ENCODE measurements at regions not wholly inside any gene's neighbourhood (a gene's known extent, or its start where the extent isn't known, plus 50 kb on each side); places are given as distances from the start of the nearest gene placed in this dataset.
A peak's percentile ranks its signal among the peaks of the same experiment; 100 is the strongest.

DNA sequence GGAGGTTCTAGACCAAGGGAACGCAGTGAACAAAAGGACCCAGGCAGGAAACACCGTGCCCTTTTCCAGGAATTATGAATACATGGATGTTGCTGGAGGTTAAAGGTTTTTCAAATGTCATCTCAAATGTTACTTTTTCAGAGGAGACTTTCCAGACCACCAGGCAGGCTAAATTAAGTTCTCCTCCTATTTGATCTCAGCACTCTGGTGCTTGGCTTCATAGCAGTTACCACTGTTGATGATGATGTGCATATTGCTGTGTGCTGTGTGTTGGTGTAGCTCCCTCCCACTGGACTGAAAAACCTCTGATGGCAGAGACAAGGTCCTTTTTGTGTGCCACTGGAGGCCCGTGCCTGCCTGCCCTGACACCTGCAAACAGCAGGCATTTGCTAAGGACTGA lies 137.3 kb upstream of the PTPRM start:
- no peak for DNase-seq

DNA sequence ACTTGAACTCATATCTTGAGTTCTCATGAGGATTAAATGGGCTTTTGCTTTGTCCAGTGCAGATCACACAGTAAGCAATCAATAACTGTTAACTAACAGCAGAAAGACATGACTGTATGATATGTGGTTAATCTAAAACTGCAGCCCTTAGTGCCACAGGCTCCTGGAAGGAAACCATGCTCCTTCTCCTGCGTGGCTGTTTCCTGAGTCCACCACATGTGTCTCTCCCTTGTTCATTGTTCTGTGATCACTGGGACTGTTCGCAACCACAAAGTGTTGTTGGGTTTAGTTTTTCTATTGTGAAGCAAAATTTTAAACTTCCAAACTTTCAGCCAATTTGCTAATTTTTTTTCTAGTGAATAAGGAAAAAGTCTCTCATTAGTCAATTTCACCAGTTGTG lies 130.9 kb upstream of the PTPRM start:
- DNase-seq = no peak

DNA sequence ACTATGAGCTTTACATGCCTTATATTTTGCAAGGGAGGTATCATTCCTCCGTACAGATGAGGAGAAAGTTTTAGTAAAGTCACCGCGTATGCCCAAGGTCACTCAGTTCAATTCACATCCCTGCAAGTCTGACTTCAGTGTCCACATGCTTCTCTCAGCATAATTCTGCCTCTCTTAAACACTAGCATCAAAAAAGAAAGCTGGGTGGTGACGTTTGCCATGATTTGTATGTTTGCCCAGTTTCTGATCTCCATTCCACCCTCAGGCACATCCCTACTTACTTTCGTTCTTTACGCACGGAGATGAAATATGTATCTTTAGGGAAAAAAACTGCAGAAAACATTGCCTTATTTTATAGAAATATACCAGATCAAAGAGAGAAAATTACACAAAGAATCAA lies 129.2 kb upstream of the PTPRM start:
- DNase-seq = no peak

DNA sequence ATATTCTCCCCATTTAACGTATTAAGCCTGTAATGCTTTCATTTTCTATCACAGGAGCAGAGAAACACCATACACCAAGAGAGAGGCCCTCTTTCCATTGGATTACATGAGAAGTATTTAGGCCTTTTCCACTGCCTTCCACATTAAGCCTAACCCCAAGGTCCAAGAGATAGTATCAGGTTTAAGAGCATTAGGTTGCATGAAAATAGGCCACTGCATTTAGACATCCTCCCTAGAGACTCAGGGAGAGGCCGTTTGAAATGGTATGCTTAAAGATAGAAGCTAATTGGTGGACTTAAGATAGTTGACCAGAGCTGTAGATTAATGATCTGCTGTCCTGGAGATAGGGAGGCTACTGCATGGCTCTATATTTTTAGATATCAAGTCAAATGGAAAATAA lies 128.5 kb upstream of the PTPRM start:
- DNase-seq = no peak

DNA sequence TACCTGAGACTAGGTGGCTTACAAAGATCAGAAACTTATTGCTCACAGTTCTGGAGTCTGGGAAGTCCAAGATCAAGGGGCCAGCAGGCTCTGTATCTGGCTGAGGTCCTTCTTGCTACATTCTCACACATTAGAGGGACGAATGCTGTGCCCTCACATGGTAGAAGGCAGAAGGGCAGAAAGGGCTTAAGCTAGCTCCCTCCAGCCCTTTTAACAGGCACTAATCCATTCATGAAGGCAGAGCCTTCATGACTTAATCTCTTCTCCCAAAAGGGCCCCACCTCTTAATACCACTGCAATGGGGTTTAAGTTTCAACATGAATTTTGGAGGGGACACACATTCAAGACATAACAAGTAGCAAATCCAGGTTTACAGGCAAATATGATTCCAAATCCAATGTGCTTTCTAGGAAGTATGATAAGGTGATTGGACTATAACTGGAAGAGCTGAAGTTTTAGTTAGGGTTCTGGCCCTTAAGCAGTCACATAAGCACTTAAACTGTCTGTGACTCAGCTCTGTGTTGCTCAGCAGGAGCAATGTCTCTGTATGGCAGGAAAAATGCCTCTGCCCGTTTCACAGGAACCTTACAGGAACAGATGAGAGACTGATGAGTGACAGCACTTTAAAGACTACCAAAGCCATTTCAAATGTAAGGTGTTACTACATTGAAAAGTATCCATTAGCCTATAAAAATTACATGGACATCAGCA lies 119.6 kb upstream of the PTPRM start:
- no peak for DNase-seq

DNA sequence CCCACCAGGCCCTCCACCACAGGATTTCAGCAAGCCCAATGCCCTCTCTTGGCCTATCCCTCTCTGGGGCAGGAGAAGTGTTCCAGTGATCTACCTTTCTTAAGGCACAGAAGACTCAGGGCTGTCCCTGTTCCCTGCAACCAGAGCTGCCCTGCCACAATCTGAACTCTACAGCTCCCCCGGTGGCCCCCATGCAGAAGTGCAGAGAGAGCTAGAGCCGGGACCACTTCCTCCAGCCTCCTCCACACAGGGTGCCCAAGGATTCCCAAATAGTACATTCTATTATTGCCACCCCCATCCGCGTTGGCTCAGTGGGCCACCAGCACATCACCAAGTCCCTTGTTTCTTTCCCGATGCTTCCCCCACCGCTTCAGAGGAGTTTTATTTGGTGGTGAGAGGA lies 114.8 kb upstream of the PTPRM start:
- peak; percentile 3 for DNase-seq

DNA sequence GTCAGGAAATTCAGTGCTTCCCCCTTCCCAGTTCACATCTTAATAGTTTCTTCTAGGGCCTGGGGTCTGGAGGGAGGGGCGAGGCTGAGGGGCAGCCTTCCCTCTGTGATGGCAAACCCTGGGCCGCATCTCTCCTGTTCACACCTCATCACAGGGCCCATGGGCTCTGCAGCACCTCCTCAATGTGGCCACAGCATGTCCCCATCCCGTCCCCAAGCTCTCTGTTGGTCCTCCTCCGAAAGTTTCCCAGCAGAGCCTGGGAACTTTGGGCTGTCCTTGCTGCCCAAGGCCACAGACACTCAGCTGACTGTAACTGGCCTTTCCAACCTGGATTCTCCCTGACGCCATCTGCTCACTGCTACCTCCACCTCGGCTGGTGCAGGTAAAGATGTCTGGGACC lies 112.7 kb upstream of the PTPRM start:
- DNase-seq = no peak

DNA sequence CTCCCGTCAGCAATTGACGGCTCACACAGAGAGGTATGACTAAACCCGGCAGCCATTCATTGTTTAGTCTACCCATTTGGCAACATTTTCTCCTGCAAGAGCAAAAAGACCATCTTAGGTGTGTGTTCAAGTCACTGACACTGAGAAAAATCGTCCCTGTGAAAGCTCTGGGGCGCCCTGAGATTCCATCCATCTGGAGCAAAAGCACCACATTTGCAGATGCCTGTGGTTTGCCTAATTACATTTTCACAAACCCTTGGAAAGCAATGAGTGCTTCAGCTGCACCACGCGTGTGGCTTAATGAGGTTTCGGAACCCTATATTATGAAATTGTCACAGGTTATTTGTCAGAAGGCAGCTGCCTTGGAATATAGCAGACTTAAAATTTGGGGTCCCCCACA lies 110.7 kb upstream of the PTPRM start:
- no peak for DNase-seq

DNA sequence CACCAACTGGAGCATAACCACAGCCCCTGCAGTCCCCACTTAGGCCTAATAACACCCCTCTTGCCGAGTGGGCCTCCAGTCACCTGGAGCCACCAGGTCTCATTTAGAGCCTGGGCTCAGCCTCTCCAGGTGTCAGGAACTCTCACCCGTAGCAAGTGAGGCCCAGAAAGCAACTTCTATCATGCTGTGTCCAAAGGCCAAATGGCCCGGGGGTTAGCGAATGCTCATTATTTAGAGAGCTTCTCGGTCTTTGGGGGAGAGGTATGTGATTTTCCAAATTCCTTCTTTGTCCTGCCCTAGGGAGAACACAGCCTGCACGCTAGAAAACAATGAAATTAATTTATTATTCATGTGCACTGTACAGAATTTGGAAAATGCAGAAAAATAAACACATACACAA lies 109.9 kb upstream of the PTPRM start:
- DNase-seq = peak; percentile 16

DNA sequence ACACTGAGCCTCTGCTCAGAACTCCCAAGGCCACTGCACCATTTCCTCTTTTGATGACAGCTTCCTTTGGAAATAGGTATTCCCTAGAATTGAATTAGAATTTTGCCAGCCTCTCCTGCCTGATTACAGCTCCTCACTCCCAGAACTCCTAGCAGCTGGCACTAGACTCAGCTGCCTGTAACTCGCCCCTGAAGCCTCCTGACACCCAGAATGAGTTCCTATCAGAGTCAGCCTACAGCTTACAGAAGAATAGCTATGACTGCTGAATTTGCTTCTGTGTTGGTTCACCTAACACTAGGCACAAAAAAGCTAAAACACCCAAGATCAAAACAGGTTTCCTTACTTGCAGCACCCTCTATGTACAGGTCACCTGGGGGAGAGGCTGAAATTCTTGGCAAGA lies 108.2 kb upstream of the PTPRM start:
- DNase-seq = no peak

DNA sequence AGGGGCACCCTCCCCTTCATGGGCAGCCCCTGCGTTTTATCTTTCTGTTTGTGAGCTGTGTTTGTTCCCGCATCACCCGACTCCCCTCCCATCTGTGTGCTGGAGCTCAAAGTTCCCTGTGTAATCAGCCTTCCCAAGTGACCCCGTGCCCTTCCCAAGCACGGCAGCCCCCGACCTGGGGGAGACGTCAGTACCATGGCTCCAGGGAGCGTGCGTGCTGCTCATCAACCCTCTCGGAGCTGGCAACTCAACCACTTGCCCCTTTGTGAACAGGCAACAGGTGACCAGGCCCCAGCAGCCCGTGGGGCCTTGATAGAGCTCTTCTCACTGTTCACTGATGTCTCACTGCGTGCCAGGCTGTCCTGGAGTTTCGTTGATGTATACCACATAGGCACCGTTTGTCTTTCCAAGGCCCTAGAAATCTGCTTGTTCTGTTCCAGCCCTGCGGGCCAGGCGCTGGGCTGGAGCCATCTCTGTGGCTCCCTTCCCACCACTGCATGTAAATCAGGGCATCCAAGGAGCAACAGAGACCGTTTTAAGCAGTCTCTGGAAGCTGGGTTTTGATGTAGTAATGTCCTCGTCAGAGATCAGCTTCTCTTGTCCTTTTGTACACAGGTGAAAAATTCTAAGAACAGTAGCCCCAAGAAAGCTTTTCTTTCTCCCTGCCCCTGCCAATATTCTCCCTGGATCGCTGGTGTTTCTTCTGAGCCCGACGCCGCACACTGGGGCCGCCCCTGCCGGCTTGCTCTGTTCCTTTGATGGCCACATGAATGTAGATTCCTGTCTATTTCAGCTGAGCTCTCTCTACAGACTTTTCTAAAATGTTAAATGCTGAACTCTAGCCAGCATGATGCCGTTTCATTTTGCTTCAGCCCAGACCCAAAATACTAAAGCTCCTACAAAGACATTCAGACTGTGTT lies 107.0 kb upstream of the PTPRM start:
- DNase-seq = no peak

DNA sequence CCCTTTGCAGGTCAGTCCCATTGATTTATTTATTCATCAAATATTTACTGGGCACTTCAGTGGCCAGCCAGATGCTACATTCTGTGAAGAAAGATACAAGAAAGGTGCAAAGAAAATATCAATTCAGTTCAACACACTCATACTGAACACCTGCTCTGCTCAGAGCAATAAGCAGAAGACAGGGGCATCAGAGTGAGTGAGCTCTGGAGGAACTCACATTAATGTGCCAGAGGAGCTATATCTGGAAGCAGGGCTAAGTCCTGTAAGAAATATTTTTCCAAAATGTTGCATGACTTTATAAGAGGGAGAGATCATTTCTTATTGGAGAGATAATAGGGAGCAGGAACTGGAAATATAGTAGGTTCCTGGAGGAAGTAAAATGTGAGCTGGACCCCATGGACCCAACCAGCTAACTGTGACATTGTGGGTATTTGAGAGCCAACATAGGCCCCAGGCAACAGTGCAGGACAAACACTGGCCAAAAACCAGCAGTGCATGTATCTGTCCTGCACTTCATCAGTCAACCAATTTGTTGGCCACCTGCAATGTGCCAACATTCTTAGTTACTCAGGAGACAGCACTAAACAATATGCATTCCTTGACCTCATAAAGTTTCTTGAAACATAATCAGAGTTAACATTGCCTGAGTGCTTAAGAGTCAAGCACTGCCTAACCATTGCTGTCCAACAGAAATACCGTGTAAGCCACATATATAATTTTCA lies 102.7 kb upstream of the PTPRM start:
- DNase-seq = no peak

DNA sequence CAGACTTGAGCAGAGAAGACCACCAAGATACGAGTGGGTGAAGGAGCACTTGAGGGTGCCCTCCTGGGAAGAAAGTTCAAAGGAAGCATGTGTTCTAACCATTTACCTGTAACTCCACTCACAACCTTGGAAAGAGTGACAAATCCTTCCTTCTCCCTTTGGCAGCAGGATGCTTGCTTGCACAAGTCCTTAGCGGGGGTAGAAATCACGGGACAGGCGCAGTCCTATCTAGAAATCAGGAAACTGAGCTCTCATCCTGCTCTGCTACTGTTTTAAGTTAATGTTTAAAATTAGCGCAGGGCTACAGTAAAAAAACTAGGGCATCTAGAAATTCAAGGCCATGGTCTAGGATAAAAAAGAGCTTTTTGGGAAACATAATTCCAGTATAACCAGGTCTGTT lies 100.9 kb upstream of the PTPRM start:
- DNase-seq = no peak

DNA sequence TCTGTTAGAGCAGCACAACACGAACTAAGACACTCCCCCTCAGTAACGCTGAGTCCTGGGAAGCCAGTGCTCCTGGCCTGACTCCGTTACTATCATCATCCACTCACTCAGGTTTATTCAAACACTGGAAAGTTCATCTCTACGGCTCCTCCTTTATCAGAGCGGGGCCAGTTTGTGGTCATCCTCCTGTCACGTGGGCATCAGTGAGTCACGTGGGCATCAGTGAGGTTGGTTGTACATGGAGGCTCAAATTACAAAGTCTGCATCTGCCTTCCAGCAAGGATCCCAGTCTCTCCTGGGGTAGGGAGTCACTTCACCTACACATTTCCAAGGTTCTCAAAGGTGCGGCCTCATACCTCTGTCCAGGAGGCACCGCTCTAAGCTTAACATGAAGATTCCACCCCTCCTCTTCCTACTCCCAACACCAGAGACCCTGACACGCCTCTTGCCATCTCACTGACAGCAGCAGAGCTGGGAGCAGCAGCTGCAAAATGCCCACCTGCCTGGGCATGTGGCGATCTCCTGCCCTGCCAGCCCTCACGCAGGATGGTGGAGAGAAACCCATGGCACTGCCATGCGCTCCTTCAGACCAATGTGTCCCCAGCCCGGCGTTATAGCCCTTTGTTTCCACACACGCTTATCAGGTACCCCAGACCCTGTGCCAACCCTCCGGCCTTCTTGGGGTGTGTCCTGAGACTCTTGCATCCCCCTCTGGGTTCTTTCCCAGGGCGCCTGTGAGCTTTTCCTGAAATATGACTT lies 99.2 kb upstream of the PTPRM start:
- no peak for DNase-seq

DNA sequence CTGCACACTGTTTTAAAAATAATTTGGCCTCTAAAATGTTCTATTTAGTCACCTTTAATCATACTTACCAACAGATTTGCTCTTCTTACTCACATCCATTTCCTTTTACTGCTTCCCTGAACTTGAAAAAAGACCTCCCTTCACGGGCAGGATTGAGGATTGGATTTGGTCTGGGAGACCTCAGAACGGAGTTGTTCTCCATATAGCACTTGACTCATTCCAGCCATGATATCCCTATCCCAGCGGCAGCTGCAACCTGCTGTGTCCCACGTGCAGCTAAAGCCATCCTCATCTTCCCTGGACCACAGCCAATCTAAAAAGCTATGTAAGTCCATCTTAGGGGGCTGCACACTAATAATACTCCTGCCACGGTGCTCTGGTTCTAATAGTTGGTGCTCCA lies 97.0 kb upstream of the PTPRM start:
- DNase-seq = no peak

DNA sequence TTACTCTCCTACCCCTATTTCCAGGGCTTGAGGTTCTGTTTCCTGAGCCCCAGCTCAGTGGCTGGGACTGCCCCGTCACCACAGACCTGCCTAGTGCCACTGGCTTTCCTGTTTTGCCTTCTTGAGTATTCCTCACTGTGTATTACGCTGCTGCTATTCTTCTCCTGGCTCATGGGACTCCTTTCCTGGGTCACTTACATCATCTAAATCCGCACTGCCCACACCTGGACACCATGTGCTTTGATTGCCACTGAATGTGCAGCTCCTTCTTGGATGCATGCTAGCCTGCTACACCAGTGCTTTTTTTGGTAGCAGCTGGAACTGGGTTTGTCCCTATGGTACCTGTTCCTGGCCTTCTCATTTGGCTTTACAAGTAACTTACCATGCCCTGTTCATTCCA lies 96.6 kb upstream of the PTPRM start:
- DNase-seq = no peak

DNA sequence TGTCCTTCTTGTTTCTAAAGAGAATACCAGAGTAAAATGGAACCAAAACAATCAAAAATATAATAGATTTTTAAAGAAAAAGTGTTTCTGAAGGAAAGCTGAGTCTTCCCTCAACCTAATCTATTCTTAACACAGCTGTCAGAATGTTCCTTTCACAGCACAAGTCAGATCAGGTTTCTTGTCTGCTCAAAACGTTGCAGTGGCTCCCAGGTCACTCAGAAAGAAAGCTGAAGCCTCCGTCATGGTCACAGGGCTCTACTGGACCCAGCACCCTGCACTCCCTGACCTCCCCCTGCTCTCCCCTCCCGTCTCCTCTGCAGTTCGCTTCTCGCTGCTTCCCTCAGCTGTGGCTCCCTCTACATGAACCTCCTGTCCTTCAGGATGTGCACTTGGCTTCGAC lies 90.7 kb upstream of the PTPRM start:
- no peak for DNase-seq

DNA sequence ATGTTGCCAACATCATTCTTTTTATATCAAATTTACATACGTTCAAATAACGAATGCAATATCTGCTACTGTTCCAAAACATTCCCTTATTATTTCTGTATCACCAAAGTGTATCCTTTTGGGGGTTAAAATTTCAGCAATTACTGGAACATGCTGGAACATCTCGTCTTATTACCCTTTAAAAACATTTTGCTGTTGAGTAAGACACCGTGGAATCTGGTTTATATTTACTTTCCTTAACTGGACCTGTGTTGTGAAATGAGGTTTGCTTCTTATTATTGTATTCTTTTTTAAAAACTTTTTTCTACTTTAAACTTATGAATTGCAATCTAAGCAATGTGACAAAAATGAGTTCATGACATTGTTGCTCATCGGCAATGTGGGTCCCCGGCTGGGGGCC lies 87.4 kb upstream of the PTPRM start:
- DNase-seq = no peak

DNA sequence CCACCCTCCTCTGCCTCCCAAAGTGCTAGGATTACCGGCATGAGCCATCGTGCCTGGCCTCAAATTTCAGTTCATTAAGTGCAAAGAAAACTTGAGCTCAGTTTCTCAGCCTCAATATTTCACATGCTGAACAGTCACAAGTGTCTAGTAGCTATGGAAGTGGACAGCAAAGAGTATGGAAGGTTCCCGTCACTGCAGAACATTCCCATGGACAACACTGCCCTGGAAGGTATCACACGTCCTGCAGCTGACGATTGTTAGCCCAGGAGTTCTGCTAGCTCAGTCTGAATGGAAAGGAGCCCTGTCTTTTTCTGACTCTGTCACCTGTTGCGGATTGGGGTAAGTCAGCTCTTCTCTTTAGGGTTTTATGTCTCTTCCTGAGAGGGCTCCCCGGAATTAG lies 86.2 kb upstream of the PTPRM start:
- no peak for DNase-seq

DNA sequence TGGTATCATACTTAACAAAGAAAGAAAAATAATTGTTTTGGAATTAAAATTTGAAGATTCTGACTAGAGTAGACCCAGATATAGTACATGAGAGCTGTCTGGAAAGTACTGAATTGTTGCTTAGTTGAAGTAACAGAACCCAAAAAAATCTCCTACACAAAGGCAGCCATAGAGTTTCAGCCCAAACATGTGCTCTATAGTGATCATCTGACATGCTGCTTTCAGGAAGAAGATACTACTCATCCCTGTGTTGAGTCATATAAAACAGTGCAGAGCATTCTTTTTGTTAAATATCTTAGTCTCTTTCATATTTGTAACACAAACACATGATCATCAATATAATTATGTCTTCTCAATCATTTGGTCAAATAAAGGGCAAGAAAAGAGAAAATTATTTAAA lies 84.8 kb upstream of the PTPRM start:
- no peak for DNase-seq

DNA sequence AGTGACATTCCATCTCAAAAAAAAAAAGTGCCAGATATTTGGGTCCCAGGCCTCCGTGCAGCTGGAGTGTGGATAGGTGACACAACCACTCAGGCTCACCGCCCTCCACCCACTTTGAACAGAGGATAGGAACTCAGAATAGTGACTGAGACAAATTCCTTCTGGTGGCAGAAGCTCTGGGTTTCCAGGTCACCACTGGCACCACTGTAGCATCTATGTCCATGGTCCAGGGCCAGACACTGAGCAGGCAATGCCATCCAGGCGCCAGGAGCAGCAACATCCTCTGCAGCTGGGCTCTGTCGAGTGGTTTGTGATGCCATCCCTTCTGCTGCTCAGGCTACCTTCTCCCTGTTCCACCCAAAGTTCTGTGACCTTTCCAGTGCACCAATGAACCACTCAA lies 81.5 kb upstream of the PTPRM start:
- DNase-seq = no peak

DNA sequence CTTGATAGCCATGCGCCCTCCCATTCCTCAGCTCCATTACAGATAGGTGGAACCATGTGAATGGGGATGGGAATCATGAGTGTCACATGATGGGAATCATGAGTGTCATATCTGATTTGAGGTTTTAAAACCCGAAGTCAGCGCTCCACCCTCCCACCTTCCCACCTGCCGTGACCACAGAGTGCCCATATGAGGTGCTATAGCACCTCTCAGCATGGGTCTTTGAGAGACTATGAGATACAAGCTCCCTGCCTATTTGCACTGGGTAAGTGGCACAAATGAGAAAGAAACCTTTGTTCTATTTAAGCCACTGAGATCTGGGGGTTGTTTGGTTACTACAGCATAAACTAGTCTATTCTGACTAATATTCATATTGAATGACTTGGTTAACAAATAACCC lies 78.5 kb upstream of the PTPRM start:
- DNase-seq = no peak

DNA sequence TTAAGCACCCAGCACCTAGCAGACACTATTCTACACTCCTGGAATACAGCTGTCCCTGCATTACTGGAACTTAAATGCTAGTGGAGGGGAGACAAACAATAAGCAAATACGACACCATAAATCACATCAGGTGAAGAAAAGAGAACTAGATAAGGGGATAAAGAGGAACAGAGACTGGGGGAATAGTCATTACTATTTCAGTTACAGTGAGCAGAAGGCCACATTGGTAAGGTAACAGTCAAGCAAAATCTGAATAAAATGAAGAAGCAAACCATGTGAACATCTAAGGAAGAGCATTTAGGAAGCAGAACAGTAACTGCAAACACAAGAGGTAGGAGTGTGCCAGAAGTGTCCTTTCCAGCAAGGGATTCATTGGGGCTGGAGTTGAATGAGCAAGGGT lies 77.0 kb upstream of the PTPRM start:
- no peak for DNase-seq

Measured in NCI-H1105 treated with DMSO at 0.1 percent for 48 hours (cell line).